NCI-H2081 treated with DMSO at 0.1 percent for 48 hours (cell line): ENCODE measurements at regions not wholly inside any gene's neighbourhood (a gene's known extent, or its start where the extent isn't known, plus 50 kb on each side); places are given as distances from the start of the nearest gene placed in this dataset.

ENCODE experiments used
- DNase-seq: peaks from one replicate; lab custom pipeline; 2025; lab: John Stamatoyannopoulos, UW

- DNase-seq, result no peak
Observed at GRCh38 chr12:127078577-127079350, 1188.2 kb upstream of the TMEM132C start.

GRCh38 chr12:127079636-127080035 lies 1187.3 kb upstream of the TMEM132C start:
- DNase-seq, result no peak

GRCh38 chr12:127081058-127081457 lies 1185.9 kb upstream of the TMEM132C start:
- DNase-seq, result no peak

- peak; percentile 54 for DNase-seq
Observed at GRCh38 chr12:127083008-127083949, 1183.7 kb upstream of the TMEM132C start.

GRCh38 chr12:127101076-127101475 lies 1165.9 kb upstream of the TMEM132C start:
- DNase-seq, result no peak

GRCh38 chr12:127106041-127106440 lies 1160.9 kb upstream of the TMEM132C start:
- DNase-seq, result no peak

GRCh38 chr12:127106697-127107096 lies 1160.3 kb upstream of the TMEM132C start:
- DNase-seq, result no peak

GRCh38 chr12:127107744-127108143 lies 1159.2 kb upstream of the TMEM132C start:
- DNase-seq, result no peak

GRCh38 chr12:127108360-127109215 lies 1158.4 kb upstream of the TMEM132C start:
- no peak for DNase-seq

GRCh38 chr12:127113945-127114344 lies 1153.0 kb upstream of the TMEM132C start:
- DNase-seq, result no peak

- no peak for DNase-seq
Observed at GRCh38 chr12:127115468-127116035, 1151.4 kb upstream of the TMEM132C start.

GRCh38 chr12:127118251-127118650 lies 1148.7 kb upstream of the TMEM132C start:
- DNase-seq, result no peak

- no peak for DNase-seq
Observed at GRCh38 chr12:127119600-127120140, 1147.3 kb upstream of the TMEM132C start.

- DNase-seq, result no peak
Observed at GRCh38 chr12:127120851-127121250, 1146.1 kb upstream of the TMEM132C start.

- DNase-seq, result no peak
Observed at GRCh38 chr12:127121494-127122084, 1145.4 kb upstream of the TMEM132C start.

GRCh38 chr12:127125607-127126259 lies 1141.2 kb upstream of the TMEM132C start:
- no peak for DNase-seq

GRCh38 chr12:127126260-127126628 lies 1140.7 kb upstream of the TMEM132C start:
- no peak for DNase-seq

- DNase-seq, result no peak
Observed at GRCh38 chr12:127127897-127128296, 1139.1 kb upstream of the TMEM132C start.

GRCh38 chr12:127130506-127131124 lies 1136.4 kb upstream of the TMEM132C start:
- no peak for DNase-seq
